ENCODE measurements at regions not wholly inside any gene's neighbourhood (a gene's known extent, or its start where the extent isn't known, plus 50 kb on each side); places are given as distances from the start of the nearest gene placed in this dataset.

- H4K20me1 ChIP-seq (ENCODE audit: insufficient read depth), result no peaks in the 10 kb centered on the region
- H3K9ac ChIP-seq (ENCODE audit: low read length), result no peak overlapping the region
- no peaks in the 10 kb centered on the region for H3K4me1 ChIP-seq (ENCODE audit: control insufficient read depth in 1 of 2, insufficient read depth in 2 of 2, low read length in 2 of 2)
- no peak overlapping the region for H3K27ac ChIP-seq (ENCODE audit: low read depth, low read length)
- ATAC-seq, result no peak
- H3K27me3 ChIP-seq (ENCODE audit: insufficient read depth, low read length), result no peaks in the 10 kb centered on the region
- peaks cover 18 to 34% of the 10 kb centered on the region in 2 experiments; a peak in 2 of 4 replicates for H3K9me3 ChIP-seq (ENCODE audit: control insufficient read depth in 1 of 2, insufficient read depth in 1 of 2, low read depth in 1 of 2, low read length in 2 of 2)
- intact Hi-C loops (cut with micrococcal nuclease), result no loop called here
- TF ChIP-seq SIN3A (IDR thresholded peaks at IDR 0.05; ENCODE audit: low read depth) (no peak), EZH2 (IDR thresholded peaks at IDR 0.05) (no peak), POLR2A (IDR thresholded peaks at IDR 0.05; ENCODE audit: borderline replicate concordance, extremely low read depth, insufficient read depth, insufficient read length) (no peak), MAX (IDR thresholded peaks at IDR 0.05) (no peak)
- no peak overlapping the region for H3K4me2 ChIP-seq (ENCODE audit: low read length)
- ChIA-PET CTCF (no interaction called here), RAD21 (ENCODE audit: low non-redundant PET in 1 of 2, low total read pairs in 2 of 2, uncharacterized antibody in 2 of 2, unreplicated experiment in 2 of 2) (no interaction called here), POLR2A (no interaction called here)
- DNase-seq (ENCODE audit: low read depth, low spot score), result no peak
- H3K4me3 ChIP-seq (replicated peaks in 1 of 2; ENCODE audit: low read depth in 1 of 2, low read length in 2 of 2), result no peak overlapping the region
- no peaks in the 10 kb centered on the region for H3K9me2 ChIP-seq (ENCODE audit: insufficient read depth)
- H2AFZ ChIP-seq (ENCODE audit: low read depth, low read length, poor library complexity, severe bottlenecking), result no peak overlapping the region
- BruUV-seq (replicated peaks), result no TSS peak
- H3K79me2 ChIP-seq (ENCODE audit: insufficient read depth, low read length), result no peaks in the 10 kb centered on the region
- no peaks in the 10 kb centered on the region for H3K36me3 ChIP-seq (ENCODE audit: control insufficient read depth in 1 of 2, insufficient read depth in 2 of 2, low read length in 2 of 2)
Observed at GRCh38 chr10:36057731-36058130, 415.6 kb upstream of the FZD8 start.

- intact Hi-C loops (cut with micrococcal nuclease), result no loop called here
- H3K36me3 ChIP-seq (ENCODE audit: control insufficient read depth in 1 of 2, insufficient read depth in 2 of 2, low read length in 2 of 2), result no peaks in the 10 kb centered on the region
- H3K27ac ChIP-seq (ENCODE audit: low read depth, low read length), result no peak overlapping the region
- no peak overlapping the region for H3K4me3 ChIP-seq (replicated peaks in 1 of 2; ENCODE audit: low read depth in 1 of 2, low read length in 2 of 2)
- ChIA-PET RAD21 (ENCODE audit: low non-redundant PET in 1 of 2, low total read pairs in 2 of 2, uncharacterized antibody in 2 of 2, unreplicated experiment in 2 of 2) (no interaction called here), CTCF (no interaction called here), POLR2A (no interaction called here)
- H3K27me3 ChIP-seq (ENCODE audit: insufficient read depth, low read length), result no peaks in the 10 kb centered on the region
- H3K9ac ChIP-seq (ENCODE audit: low read length), result no peak overlapping the region
- no peaks in the 10 kb centered on the region for H3K9me2 ChIP-seq (ENCODE audit: insufficient read depth)
- BruUV-seq (replicated peaks), result no TSS peak
- no peaks in the 10 kb centered on the region for H3K79me2 ChIP-seq (ENCODE audit: insufficient read depth, low read length)
- no peaks in the 10 kb centered on the region for H4K20me1 ChIP-seq (ENCODE audit: insufficient read depth)
- no peak overlapping the region for H3K4me2 ChIP-seq (ENCODE audit: low read length)
- no peak for TF ChIP-seq CBX3 (IDR thresholded peaks at IDR 0.05; ENCODE audit: low read depth)
- H2AFZ ChIP-seq (ENCODE audit: low read depth, low read length, poor library complexity, severe bottlenecking), result no peak overlapping the region
- no peak for DNase-seq (ENCODE audit: low read depth, low spot score)
- no peaks in the 10 kb centered on the region for H3K4me1 ChIP-seq (ENCODE audit: control insufficient read depth in 1 of 2, insufficient read depth in 2 of 2, low read length in 2 of 2)
- no peak for ATAC-seq
- H3K9me3 ChIP-seq (ENCODE audit: control insufficient read depth in 1 of 2, insufficient read depth in 1 of 2, low read depth in 1 of 2, low read length in 2 of 2), result peaks cover 18 to 35% of the 10 kb centered on the region in 2 experiments; a peak in 2 of 4 replicates
Observed at GRCh38 chr10:36057180-36057579, 415.1 kb upstream of the FZD8 start.
